K562 (cell line): ENCODE measurements at regions not wholly inside any gene's neighbourhood (a gene's known extent, or its start where the extent isn't known, plus 50 kb on each side); places are given as distances from the start of the nearest gene placed in this dataset.

Source experiments
- JUNB ChIP-seq: fragments of 450-650 bp; formaldehyde crosslinking; conservative IDR thresholded peaks from 2 replicates; pipeline ENCODE4 v1.4.0; 2020; ENCODE audit warnings: mild to moderate bottlenecking
- TF ChIP-seq, protein P1 (sequence below): fragments of 450-650 bp; formaldehyde crosslinking; IDR thresholded peaks from 2 replicates; pipeline ENCODE4 v1.4.0; 2022; ENCODE audit warnings: mild to moderate bottlenecking, moderate library complexity

GRCh38 chr7:19293431-19293830, 148.2 kb upstream of the FERD3L start:
- no peak for TF ChIP-seq JUNB (CRISPR knock-in tag)
- TF ChIP-seq, protein P1, sequence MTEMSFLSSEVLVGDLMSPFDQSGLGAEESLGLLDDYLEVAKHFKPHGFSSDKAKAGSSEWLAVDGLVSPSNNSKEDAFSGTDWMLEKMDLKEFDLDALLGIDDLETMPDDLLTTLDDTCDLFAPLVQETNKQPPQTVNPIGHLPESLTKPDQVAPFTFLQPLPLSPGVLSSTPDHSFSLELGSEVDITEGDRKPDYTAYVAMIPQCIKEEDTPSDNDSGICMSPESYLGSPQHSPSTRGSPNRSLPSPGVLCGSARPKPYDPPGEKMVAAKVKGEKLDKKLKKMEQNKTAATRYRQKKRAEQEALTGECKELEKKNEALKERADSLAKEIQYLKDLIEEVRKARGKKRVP (CRISPR knock-in tag), result no peak
